ENCODE measurements at regions not wholly inside any gene's neighbourhood (a gene's known extent, or its start where the extent isn't known, plus 50 kb on each side); places are given as distances from the start of the nearest gene placed in this dataset.

DNA sequence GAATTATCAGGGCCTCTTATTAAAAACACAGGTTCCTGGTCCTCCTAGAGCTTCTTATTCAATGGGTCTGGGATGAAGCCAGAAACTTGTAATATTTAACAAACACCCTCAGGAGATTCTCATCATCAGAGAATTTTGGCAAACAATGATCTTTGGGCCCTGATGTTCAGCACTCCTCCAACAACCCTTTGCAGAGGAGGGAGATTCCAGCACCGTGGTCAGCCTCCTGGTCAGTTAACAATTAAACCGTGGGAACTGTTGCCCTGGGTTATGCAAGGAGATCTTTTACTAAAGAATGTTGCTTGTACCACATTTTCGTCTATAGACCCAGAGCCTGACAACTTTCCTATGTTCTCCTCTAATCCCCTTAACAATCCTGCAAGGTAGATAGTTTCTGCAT is 294.4 kb downstream of the PLPP3 start:
- no peak for DNase-seq

DNA sequence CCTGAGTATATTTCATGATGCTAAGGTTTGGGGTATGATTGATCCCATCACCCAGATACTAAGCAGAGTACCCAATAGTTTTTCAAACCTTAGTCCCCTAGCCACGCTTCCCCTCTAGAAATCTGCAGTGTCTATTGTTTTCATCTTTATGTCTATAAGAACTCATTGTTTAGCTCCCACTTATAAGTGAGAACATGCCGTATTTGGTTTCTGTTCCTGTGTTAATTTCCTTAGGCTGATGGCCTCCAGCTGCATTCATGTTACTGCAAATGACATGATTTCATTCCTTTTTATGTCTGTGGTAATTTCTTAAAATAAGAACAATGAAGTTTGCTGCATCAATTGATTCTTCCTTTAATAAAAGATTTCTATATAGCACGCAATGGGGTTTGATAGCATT is 301.3 kb downstream of the PLPP3 start:
- no peak for DNase-seq
- H3K27ac ChIP-seq, result no peak overlapping the region
- no peaks in the 10 kb centered on the region for H3K9me3 ChIP-seq
- no peaks in the 10 kb centered on the region for H3K4me1 ChIP-seq
- intact Hi-C loops (cut with DNase I; ENCODE audit: low total_unique reads), result no loop called here
- 69 to 87% (median 85%) methylated on average over 3 of the region's 3 CpGs for WGBS, 5 donors
- H3K4me3 ChIP-seq, result no peak overlapping the region
- TF ChIP-seq, protein P1, sequence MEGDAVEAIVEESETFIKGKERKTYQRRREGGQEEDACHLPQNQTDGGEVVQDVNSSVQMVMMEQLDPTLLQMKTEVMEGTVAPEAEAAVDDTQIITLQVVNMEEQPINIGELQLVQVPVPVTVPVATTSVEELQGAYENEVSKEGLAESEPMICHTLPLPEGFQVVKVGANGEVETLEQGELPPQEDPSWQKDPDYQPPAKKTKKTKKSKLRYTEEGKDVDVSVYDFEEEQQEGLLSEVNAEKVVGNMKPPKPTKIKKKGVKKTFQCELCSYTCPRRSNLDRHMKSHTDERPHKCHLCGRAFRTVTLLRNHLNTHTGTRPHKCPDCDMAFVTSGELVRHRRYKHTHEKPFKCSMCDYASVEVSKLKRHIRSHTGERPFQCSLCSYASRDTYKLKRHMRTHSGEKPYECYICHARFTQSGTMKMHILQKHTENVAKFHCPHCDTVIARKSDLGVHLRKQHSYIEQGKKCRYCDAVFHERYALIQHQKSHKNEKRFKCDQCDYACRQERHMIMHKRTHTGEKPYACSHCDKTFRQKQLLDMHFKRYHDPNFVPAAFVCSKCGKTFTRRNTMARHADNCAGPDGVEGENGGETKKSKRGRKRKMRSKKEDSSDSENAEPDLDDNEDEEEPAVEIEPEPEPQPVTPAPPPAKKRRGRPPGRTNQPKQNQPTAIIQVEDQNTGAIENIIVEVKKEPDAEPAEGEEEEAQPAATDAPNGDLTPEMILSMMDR (IDR thresholded peaks at IDR 0.05 in 8 of 11, conservative IDR thresholded peaks at IDR 0.05 in 3 of 11), result no peak
- TF ChIP-seq POLR2AphosphoS5 (IDR thresholded peaks at IDR 0.05) (no peak), POLR2A (IDR thresholded peaks at IDR 0.05) (no peak)
- H3K36me3 ChIP-seq, result no peaks in the 10 kb centered on the region
- H3K27me3 ChIP-seq (replicated peaks in 1 of 7), result no peaks in the 10 kb centered on the region

More for the DNA sequence above, 294.4 kb downstream of the PLPP3 start:
- no peak overlapping the region for H3K4me3 ChIP-seq
- intact Hi-C loops (cut with DNase I; ENCODE audit: low total_unique reads), result no loop called here
- WGBS, 5 donors, result 72 to 83% (median 80%) methylated on average over 3 of the region's 3 CpGs
- TF ChIP-seq, protein P1 (IDR thresholded peaks at IDR 0.05 in 8 of 11, conservative IDR thresholded peaks at IDR 0.05 in 3 of 11), result no peak
- no peak for TF ChIP-seq POLR2AphosphoS5 (IDR thresholded peaks at IDR 0.05)
- no peak for TF ChIP-seq POLR2A (IDR thresholded peaks at IDR 0.05)
- no peaks in the 10 kb centered on the region for H3K36me3 ChIP-seq
- no peaks in the 10 kb centered on the region for H3K4me1 ChIP-seq
- H3K27ac ChIP-seq, result no peak overlapping the region
- H3K27me3 ChIP-seq (replicated peaks in 1 of 7), result no peaks in the 10 kb centered on the region
- H3K9me3 ChIP-seq, result no peaks in the 10 kb centered on the region

DNA sequence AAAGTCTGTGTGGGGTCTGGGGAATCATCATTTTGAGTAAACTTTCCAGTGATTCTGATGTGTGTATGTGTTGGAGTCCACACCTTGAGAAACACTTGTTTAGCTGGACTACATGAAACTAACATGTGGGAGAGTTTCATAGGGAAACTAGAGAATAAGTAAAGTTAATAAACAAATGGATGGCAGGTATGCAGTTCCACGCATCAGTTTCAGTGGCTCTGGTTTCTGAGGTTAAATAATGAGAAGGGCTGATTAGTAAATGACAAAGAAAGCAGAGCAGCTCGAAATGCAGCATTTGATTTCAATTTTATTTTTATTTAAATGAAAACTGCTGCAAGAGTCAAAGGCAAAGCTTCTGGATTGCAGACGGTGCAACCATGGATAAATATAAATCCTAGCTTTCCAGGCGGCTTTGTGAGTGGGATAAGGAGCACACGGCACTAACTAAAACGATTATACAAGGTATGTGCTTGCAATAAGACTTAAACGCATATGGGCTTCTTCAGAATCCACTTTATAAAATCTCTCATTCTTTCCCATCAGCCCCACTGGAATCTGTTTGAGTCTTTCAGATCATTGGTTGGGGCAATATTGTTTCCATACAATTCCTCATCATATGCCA is 310.7 kb downstream of the PLPP3 start:
- TF ChIP-seq, protein P1 (IDR thresholded peaks at IDR 0.05 in 8 of 11, conservative IDR thresholded peaks at IDR 0.05 in 3 of 11), result no peak

DNA sequence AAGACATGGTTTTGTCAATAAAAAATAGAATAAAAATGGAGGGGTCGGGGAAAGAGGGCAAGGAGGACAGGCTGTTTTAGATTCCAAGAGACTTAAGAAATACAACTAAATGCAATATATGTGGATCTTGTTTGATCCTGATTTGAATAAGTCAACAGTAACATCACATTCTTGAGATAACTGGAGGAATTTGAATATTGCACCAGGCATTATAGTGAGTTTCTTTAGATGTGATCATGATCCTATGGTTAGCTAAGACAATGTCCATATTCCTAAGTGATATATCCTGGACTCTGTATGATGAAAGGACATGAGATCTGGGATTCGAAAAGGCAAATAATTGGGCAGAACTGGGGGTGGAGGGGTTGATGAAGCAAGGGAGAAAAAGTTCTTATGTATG is 311.8 kb downstream of the PLPP3 start:
- DNase-seq, result no peak
- H3K36me3 ChIP-seq, result no peaks in the 10 kb centered on the region
- 78 to 97% (median 93%) methylated on average over 2 of the region's 2 CpGs for WGBS, 5 donors
- H3K9me3 ChIP-seq, result no peaks in the 10 kb centered on the region
- H3K4me3 ChIP-seq, result no peak overlapping the region
- intact Hi-C loops (cut with DNase I; ENCODE audit: low total_unique reads), result no loop called here
- no peaks in the 10 kb centered on the region for H3K27me3 ChIP-seq (replicated peaks in 1 of 7)
- no peak for TF ChIP-seq POLR2A (IDR thresholded peaks at IDR 0.05)
- no peak for TF ChIP-seq POLR2AphosphoS5 (IDR thresholded peaks at IDR 0.05)
- TF ChIP-seq, protein P1 (IDR thresholded peaks at IDR 0.05 in 8 of 11, conservative IDR thresholded peaks at IDR 0.05 in 3 of 11), result no peak
- H3K27ac ChIP-seq, result no peak overlapping the region
- no peaks in the 10 kb centered on the region for H3K4me1 ChIP-seq

More for the DNA sequence above, 310.7 kb downstream of the PLPP3 start:
- Histone ChIP-seq H3K4me3 (no peak overlapping the region), H3K27ac (no peak overlapping the region), H3K9me3 (no peaks in the 10 kb centered on the region), H3K36me3 (no peaks in the 10 kb centered on the region), H3K4me1 (no peaks in the 10 kb centered on the region), H3K27me3 (replicated peaks in 1 of 7) (no peaks in the 10 kb centered on the region)
- WGBS, 5 donors, result 87 to 95% (median 90%) methylated on average over 7 of the region's 7 CpGs
- intact Hi-C loops (cut with DNase I; ENCODE audit: low total_unique reads), result no loop called here
- DNase-seq, result no peak
